ENCODE measurements at regions not wholly inside any gene's neighbourhood (a gene's known extent, or its start where the extent isn't known, plus 50 kb on each side); places are given as distances from the start of the nearest gene placed in this dataset.

DNA sequence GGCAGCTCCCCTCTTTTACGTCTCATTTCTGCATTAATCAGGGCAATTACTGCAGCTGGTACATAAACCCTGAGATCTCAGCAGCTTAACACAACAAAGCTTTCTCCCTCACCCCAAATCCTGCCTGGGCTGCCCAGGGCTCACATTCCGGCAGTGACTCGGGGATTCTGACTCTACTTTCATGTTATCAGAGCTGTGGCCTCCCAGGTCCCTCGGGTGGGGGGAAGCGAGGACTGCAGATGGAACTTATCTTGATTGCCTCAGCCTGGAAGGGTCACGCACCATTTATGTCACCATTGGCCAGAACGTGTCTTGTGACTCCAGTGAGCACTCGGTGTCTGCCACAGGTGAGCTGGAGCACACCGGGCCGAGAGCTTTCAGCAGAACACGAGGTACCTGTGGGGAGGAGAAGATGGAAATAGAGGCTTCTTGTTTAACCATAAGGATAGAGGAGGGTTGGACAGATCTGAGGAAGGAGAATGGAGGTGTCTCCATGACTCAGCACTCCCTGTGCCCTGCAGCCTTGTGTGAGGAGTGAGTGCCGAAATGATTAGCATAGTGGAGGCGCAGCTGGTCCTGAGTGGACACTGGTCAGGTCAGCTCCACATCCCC lies 88.5 kb upstream of the EXOC2 start:
- H3K36me3 Mint-ChIP-seq (ENCODE audit: insufficient read depth, unreplicated experiment), result no peaks in the 10 kb centered on the region
- BruUV-seq (replicated peaks), result no TSS peak
- Histone ChIP-seq H3K27me3 (replicated peaks; ENCODE audit: control insufficient read depth, insufficient read depth, low read length) (no peaks in the 10 kb centered on the region; the same call in 1 of the 2 replicates), H3K4me3 (ENCODE audit: low read depth, low read length) (no peak overlapping the region), H3K9me3 (no peaks in the 10 kb centered on the region), H3K4me1 (peaks cover 5% of the 10 kb centered on the region; the same call in 1 of the 2 replicates), H3K36me3 (ENCODE audit: control insufficient read depth, insufficient read depth, low read length) (no peaks in the 10 kb centered on the region)
- DNase-seq, result no peak
- H3K27me3 Mint-ChIP-seq (ENCODE audit: insufficient read depth, unreplicated experiment), result peaks cover 13% of the 10 kb centered on the region
- CTCF ChIA-PET, result interaction anchor here (1.5 kb wide), 1 partner anchor 188 kb away, joined by 4 read pairs; no protein-coding TSS in a partner anchor
- no peak overlapping the region for H3K27ac Mint-ChIP-seq (ENCODE audit: unreplicated experiment)
- no peaks in the 10 kb centered on the region for H3K9me3 Mint-ChIP-seq (ENCODE audit: unreplicated experiment)
- intact Hi-C loops (cut with micrococcal nuclease; ENCODE audit: unreplicated experiment), result no loop called here
- H3K4me1 Mint-ChIP-seq (ENCODE audit: low read depth, unreplicated experiment), result peaks cover 6% of the 10 kb centered on the region
- no peak for TF ChIP-seq CTCF (IDR thresholded peaks at IDR 0.05; ENCODE audit: insufficient read depth in 1 of 2, low read depth in 1 of 2, low read length in 1 of 2, severe bottlenecking in 1 of 2, unreplicated experiment in 1 of 2)
- POLR2A ChIA-PET, result no interaction called here
- H3K4me3 Mint-ChIP-seq (ENCODE audit: unreplicated experiment), result no peak overlapping the region

DNA sequence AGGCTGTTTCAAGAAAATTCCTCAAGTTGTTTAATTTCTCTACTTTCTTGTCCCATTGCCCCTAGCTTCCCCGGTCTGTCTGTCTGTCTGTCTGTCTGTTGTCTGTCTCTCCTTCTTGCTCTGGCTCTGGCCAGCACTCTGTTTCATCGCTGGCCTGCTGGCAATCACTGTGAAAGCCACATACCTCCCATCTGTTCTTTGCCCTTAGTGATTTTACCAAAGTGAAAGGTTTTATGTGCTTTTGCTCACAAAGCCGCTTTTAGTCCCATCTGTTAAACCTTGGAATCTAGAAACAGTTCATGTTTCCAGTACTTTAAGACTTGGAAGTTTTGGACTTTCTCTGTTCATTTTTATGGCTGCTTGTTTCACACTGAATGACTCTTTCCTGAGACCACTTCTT lies 87.8 kb upstream of the EXOC2 start:
- DNase-seq, result no peak
- BruUV-seq (replicated peaks), result no TSS peak
- no peak for TF ChIP-seq CTCF (IDR thresholded peaks at IDR 0.05; ENCODE audit: insufficient read depth in 1 of 2, low read depth in 1 of 2, low read length in 1 of 2, severe bottlenecking in 1 of 2, unreplicated experiment in 1 of 2)
- H3K9me3 ChIP-seq, result no peaks in the 10 kb centered on the region
- intact Hi-C loops (cut with micrococcal nuclease; ENCODE audit: unreplicated experiment), result no loop called here
- POLR2A ChIA-PET, result no interaction called here
- H3K4me3 Mint-ChIP-seq (ENCODE audit: unreplicated experiment), result no peak overlapping the region
- CTCF ChIA-PET, result no interaction called here
- no peaks in the 10 kb centered on the region; the same call in 1 of the 2 replicates for H3K27me3 ChIP-seq (replicated peaks; ENCODE audit: control insufficient read depth, insufficient read depth, low read length)
- H3K27me3 Mint-ChIP-seq (ENCODE audit: insufficient read depth, unreplicated experiment), result peaks cover 14% of the 10 kb centered on the region
- H3K36me3 ChIP-seq (ENCODE audit: control insufficient read depth, insufficient read depth, low read length), result no peaks in the 10 kb centered on the region
- peaks cover 5% of the 10 kb centered on the region; the same call in 1 of the 2 replicates for H3K4me1 ChIP-seq
- H3K9me3 Mint-ChIP-seq (ENCODE audit: unreplicated experiment), result no peaks in the 10 kb centered on the region
- H3K4me1 Mint-ChIP-seq (ENCODE audit: low read depth, unreplicated experiment), result peaks cover 6% of the 10 kb centered on the region
- no peak overlapping the region for H3K27ac Mint-ChIP-seq (ENCODE audit: unreplicated experiment)
- H3K36me3 Mint-ChIP-seq (ENCODE audit: insufficient read depth, unreplicated experiment), result no peaks in the 10 kb centered on the region
- H3K4me3 ChIP-seq (ENCODE audit: low read depth, low read length), result no peak overlapping the region

- no peaks in the 10 kb centered on the region; the same call in 1 of the 2 replicates for H3K27me3 ChIP-seq (replicated peaks; ENCODE audit: control insufficient read depth, insufficient read depth, low read length)
- ChIA-PET POLR2A (no interaction called here), CTCF (no interaction called here)
- no peaks in the 10 kb centered on the region for H3K36me3 ChIP-seq (ENCODE audit: control insufficient read depth, insufficient read depth, low read length)
- H3K4me1 ChIP-seq, result peaks cover 5% of the 10 kb centered on the region; the same call in 1 of the 2 replicates
- Mint-ChIP-seq H3K4me3 (ENCODE audit: unreplicated experiment) (no peak overlapping the region), H3K27ac (ENCODE audit: unreplicated experiment) (no peak overlapping the region), H3K36me3 (ENCODE audit: insufficient read depth, unreplicated experiment) (no peaks in the 10 kb centered on the region), H3K27me3 (ENCODE audit: insufficient read depth, unreplicated experiment) (peaks cover 21% of the 10 kb centered on the region), H3K4me1 (ENCODE audit: low read depth, unreplicated experiment) (peaks cover 6% of the 10 kb centered on the region), H3K9me3 (ENCODE audit: unreplicated experiment) (no peaks in the 10 kb centered on the region)
- intact Hi-C loops (cut with micrococcal nuclease; ENCODE audit: unreplicated experiment), result no loop called here
- TF ChIP-seq CTCF (IDR thresholded peaks at IDR 0.05; ENCODE audit: insufficient read depth in 1 of 2, low read depth in 1 of 2, low read length in 1 of 2, severe bottlenecking in 1 of 2, unreplicated experiment in 1 of 2), result no peak
- DNase-seq, result no peak
- H3K4me3 ChIP-seq (ENCODE audit: low read depth, low read length), result no peak overlapping the region
- no TSS peak for BruUV-seq (replicated peaks)
- H3K9me3 ChIP-seq, result no peaks in the 10 kb centered on the region
Measured at GRCh38 chr6:776951-777350, 84.0 kb upstream of the EXOC2 start.
